Endodermal cell (in vitro differentiated cells): ENCODE measurements at regions not wholly inside any gene's neighbourhood (a gene's known extent, or its start where the extent isn't known, plus 50 kb on each side); places are given as distances from the start of the nearest gene placed in this dataset.

Source experiments
- DNase-seq: peaks from one replicate; pipeline ENCODE4 v3.0.0-alpha.2; 2017
- H3K27ac ChIP-seq: 2 replicates; pipeline ENCODE4 v1.5.1; 2013; ENCODE audit warnings: mild to moderate bottlenecking, low read depth, low read length, moderate library complexity
- H3K27me3 ChIP-seq: 2 replicates; pipeline ENCODE4 v1.6.1; 2013; ENCODE audit warnings: mild to moderate bottlenecking, low read length, moderate library complexity; ENCODE audit not compliant: insufficient read depth, control insufficient read depth, poor library complexity, severe bottlenecking
- H3K36me3 ChIP-seq: 2 replicates; pipeline ENCODE4 v1.7.0; 2013; ENCODE audit warnings: mild to moderate bottlenecking, low read length, moderate library complexity; ENCODE audit not compliant: control insufficient read depth, insufficient read depth
- H3K4me1 ChIP-seq: one replicate; pipeline ENCODE4 v1.7.0; 2013; ENCODE audit warnings: low read length; ENCODE audit not compliant: control insufficient read depth, insufficient read depth
- H3K4me3 ChIP-seq: 2 replicates; pipeline ENCODE4 v1.5.1; 2013; ENCODE audit warnings: mild to moderate bottlenecking, low read length, moderate library complexity
- H3K9ac ChIP-seq: 2 replicates; pipeline ENCODE4 v1.6.1; 2013; ENCODE audit warnings: mild to moderate bottlenecking, low read length, moderate library complexity; ENCODE audit not compliant: poor library complexity, severe bottlenecking; ENCODE audit errors: extremely low read depth
- H3K9me3 ChIP-seq: 2 replicates; pipeline ENCODE4 v1.6.1; 2013; ENCODE audit warnings: mild to moderate bottlenecking, low read length, moderate library complexity; ENCODE audit not compliant: control insufficient read depth
- H3K27ac Mint-ChIP-seq: 2 replicates; pipeline ENCODE4 v1.8.0; 2020; ENCODE audit warnings: mixed read lengths
- H3K27me3 Mint-ChIP-seq: 2 replicates; pipeline ENCODE4 v1.8.0; 2021; ENCODE audit warnings: mild to moderate bottlenecking, mixed read lengths; ENCODE audit not compliant: insufficient read depth
- H3K36me3 Mint-ChIP-seq: 2 replicates; pipeline ENCODE4 v1.8.0; 2020; ENCODE audit warnings: low read depth, mixed read lengths
- H3K4me1 Mint-ChIP-seq: 2 replicates; pipeline ENCODE4 v1.8.0; 2020; ENCODE audit warnings: mixed read lengths
- H3K4me3 Mint-ChIP-seq: 2 replicates; pipeline ENCODE4 v1.8.0; 2020; ENCODE audit warnings: mild to moderate bottlenecking, moderate library complexity, mixed read lengths
- H3K9me3 Mint-ChIP-seq: 2 replicates; pipeline ENCODE4 v1.8.0; 2020; ENCODE audit warnings: mild to moderate bottlenecking, mixed read lengths
- WGBS, 2 experiments: methylation state at CpG; one replicate each; pipeline versions ENCODE4 v1.1.5 to v1.1.7; 2013; ENCODE audit warnings: missing lambda C conversion rate in 2 of 2, mixed read lengths in 1 of 2; ENCODE audit not compliant: insufficient coverage in 1 of 2, insufficient read length in 1 of 2; 5-methylcytosine and 5-hydroxymethylcytosine counted together
- TF ChIP-seq, protein P1 (sequence below): fragments of 200-600 bp; sonication (generic); conservative IDR thresholded peaks from 2 replicates; pipeline ENCODE4 v1.5.0; 2021; ENCODE audit warnings: antibody characterized with exemption, mild to moderate bottlenecking

DNA sequence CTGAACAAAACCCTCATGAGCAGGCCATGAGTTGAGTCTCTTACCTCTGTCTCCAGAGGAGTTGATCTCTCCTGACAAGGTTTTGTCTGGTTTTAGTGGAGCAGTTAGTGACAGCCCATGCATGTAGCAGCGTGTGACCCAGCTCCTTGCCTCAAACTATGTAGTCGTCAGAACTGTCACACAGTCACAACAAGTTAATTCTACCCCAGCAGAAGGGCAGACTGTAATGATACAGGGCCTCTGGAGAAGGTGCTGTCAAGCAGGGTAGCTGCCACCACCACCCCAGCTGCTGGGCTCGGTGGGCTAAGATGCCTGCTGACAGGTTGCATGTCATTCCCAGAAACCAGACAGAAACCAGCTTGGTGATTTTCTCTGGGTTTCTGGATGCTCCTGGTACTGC lies 194.5 kb downstream of the PSAT1 start:
- no peak overlapping the region for H3K4me3 Mint-ChIP-seq
- H3K36me3 ChIP-seq = no peaks in the 10 kb centered on the region
- H3K27ac Mint-ChIP-seq = no peak overlapping the region
- no peaks in the 10 kb centered on the region for H3K27me3 ChIP-seq
- no peak overlapping the region for H3K27ac ChIP-seq
- no peak for DNase-seq
- H3K4me1 Mint-ChIP-seq = peaks cover 6% of the 10 kb centered on the region
- peaks cover 25% of the 10 kb centered on the region for H3K9me3 ChIP-seq
- no peaks in the 10 kb centered on the region for H3K4me1 ChIP-seq
- no peaks in the 10 kb centered on the region for H3K27me3 Mint-ChIP-seq
- H3K9ac ChIP-seq = no peak overlapping the region
- H3K9me3 Mint-ChIP-seq = peaks cover 13% of the 10 kb centered on the region
- no peak overlapping the region for H3K4me3 ChIP-seq
- TF ChIP-seq, protein P1, sequence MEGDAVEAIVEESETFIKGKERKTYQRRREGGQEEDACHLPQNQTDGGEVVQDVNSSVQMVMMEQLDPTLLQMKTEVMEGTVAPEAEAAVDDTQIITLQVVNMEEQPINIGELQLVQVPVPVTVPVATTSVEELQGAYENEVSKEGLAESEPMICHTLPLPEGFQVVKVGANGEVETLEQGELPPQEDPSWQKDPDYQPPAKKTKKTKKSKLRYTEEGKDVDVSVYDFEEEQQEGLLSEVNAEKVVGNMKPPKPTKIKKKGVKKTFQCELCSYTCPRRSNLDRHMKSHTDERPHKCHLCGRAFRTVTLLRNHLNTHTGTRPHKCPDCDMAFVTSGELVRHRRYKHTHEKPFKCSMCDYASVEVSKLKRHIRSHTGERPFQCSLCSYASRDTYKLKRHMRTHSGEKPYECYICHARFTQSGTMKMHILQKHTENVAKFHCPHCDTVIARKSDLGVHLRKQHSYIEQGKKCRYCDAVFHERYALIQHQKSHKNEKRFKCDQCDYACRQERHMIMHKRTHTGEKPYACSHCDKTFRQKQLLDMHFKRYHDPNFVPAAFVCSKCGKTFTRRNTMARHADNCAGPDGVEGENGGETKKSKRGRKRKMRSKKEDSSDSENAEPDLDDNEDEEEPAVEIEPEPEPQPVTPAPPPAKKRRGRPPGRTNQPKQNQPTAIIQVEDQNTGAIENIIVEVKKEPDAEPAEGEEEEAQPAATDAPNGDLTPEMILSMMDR = no peak
- 85 to 91% methylated on average over 2 to 3 of the region's 3 CpGs for WGBS, 2 experiments
- no peaks in the 10 kb centered on the region for H3K36me3 Mint-ChIP-seq

DNA sequence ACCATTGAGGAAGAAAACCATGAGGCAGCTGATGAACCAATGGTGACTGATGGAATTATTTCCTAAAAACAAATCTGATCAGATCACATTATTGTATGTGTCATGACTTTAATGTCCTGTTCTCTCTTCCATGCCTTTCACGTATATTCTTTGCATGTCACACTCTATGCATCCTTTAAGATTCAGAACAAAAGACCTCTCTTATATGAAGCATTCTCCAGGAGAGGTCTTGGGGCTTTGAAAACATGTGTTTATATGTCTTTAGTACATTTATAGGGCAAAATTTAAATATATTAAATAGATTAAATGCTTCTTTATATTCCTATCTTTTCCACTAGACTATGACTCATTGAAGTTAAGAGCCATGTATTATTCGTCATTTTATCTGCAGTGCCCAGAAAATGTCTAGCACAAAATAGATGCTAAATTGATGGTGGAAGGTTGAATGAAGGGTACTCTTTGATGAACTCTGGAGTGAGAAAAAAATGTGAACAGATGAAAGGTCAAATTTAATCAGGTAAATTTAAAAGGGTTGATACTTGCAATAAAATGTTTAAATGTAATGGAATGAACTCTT lies 196.3 kb downstream of the PSAT1 start:
- no peak overlapping the region for H3K27ac ChIP-seq
- no peak overlapping the region for H3K4me3 Mint-ChIP-seq
- peaks cover 25% of the 10 kb centered on the region for H3K9me3 ChIP-seq
- H3K4me1 ChIP-seq = no peaks in the 10 kb centered on the region
- H3K36me3 Mint-ChIP-seq = no peaks in the 10 kb centered on the region
- no peak overlapping the region for H3K4me3 ChIP-seq
- no peaks in the 10 kb centered on the region for H3K27me3 ChIP-seq
- peaks cover 12% of the 10 kb centered on the region for H3K9me3 Mint-ChIP-seq
- TF ChIP-seq, protein P1 = no peak
- no peak for DNase-seq
- WGBS, 2 experiments = 91 to 100% methylated on average over 1 to 2 of the region's 2 CpGs
- no peak overlapping the region for H3K9ac ChIP-seq
- H3K36me3 ChIP-seq = no peaks in the 10 kb centered on the region
- H3K4me1 Mint-ChIP-seq = peaks cover 6% of the 10 kb centered on the region
- no peak overlapping the region for H3K27ac Mint-ChIP-seq
- H3K27me3 Mint-ChIP-seq = no peaks in the 10 kb centered on the region

GRCh38 chr9:78502566-78502965 lies 205.6 kb downstream of the PSAT1 start:
- no peak for DNase-seq
- Mint-ChIP-seq H3K27ac (no peak overlapping the region), H3K9me3 (peaks cover 4% of the 10 kb centered on the region), H3K27me3 (no peaks in the 10 kb centered on the region), H3K4me1 (no peaks in the 10 kb centered on the region), H3K36me3 (no peaks in the 10 kb centered on the region), H3K4me3 (no peak overlapping the region)
- H3K9ac ChIP-seq = no peak overlapping the region
- no peaks in the 10 kb centered on the region for H3K4me1 ChIP-seq
- no peak overlapping the region for H3K4me3 ChIP-seq
- TF ChIP-seq, protein P1 = no peak
- 73 to 83% methylated on average over 2 to 5 of the region's 5 CpGs for WGBS, 2 experiments
- no peaks in the 10 kb centered on the region for H3K27me3 ChIP-seq
- H3K36me3 ChIP-seq = no peaks in the 10 kb centered on the region
- no peak overlapping the region for H3K27ac ChIP-seq
- H3K9me3 ChIP-seq = no peaks in the 10 kb centered on the region
